WTC11 (cell line): ENCODE measurements at regions not wholly inside any gene's neighbourhood (a gene's known extent, or its start where the extent isn't known, plus 50 kb on each side); places are given as distances from the start of the nearest gene placed in this dataset.

ENCODE experiments used
- ATAC-seq: fragments of 200-7000 bp; cut with Tn5 transposase; 2 replicates; pipeline ENCODE4 v1.10.0; 2021; ENCODE audit warnings: mild to moderate bottlenecking, moderate library complexity
- CTCF ChIA-PET: fragments of 300-600 bp; sonication (Branson Sonifier 250); formaldehyde crosslinking; loops from one replicate; lab custom pipeline; 2021; ENCODE audit warnings: antibody characterized with exemption; lab: Charles Lee
- POLR2A ChIA-PET: fragments of 350-600 bp; sonication (Branson Sonifier 250); formaldehyde crosslinking; loops from one replicate; lab custom pipeline; 2021; ENCODE audit warnings: antibody characterized with exemption; lab: Charles Lee
- DNase-seq: peaks from one replicate; pipeline ENCODE4 v3.0.0; 2021; ENCODE audit warnings: low spot score
- H3K27ac Mint-ChIP-seq: 2 replicates; pipeline ENCODE4 v1.8.0; 2021; ENCODE audit warnings: mixed read lengths
- H3K27me3 Mint-ChIP-seq: 2 replicates; pipeline ENCODE4 v1.8.0; 2021; ENCODE audit warnings: low read depth, mild to moderate bottlenecking, moderate library complexity, mixed read lengths
- H3K36me3 Mint-ChIP-seq: 2 replicates; pipeline ENCODE4 v1.8.0; 2021; ENCODE audit warnings: mixed read lengths
- H3K4me1 Mint-ChIP-seq: 2 replicates; pipeline ENCODE4 v1.8.0; 2022; ENCODE audit warnings: mixed read lengths
- H3K4me3 Mint-ChIP-seq: 2 replicates; pipeline ENCODE4 v1.8.0; 2021; ENCODE audit warnings: mild to moderate bottlenecking, moderate library complexity, mixed read lengths
- H3K9me3 Mint-ChIP-seq: 2 replicates; pipeline ENCODE4 v1.8.0; 2021; ENCODE audit warnings: mixed read lengths
- E2F4 ChIP-seq: sonication (generic); formaldehyde crosslinking; IDR thresholded peaks from 2 replicates; pipeline ENCODE4 v1.8.1; 2022; ENCODE audit warnings: low read depth, mild to moderate bottlenecking, moderate library complexity, missing genetic modification reagents, borderline replicate concordance
- ELF4 ChIP-seq: sonication (generic); formaldehyde crosslinking; IDR thresholded peaks from 2 replicates; pipeline ENCODE4 v1.8.1; 2022; ENCODE audit warnings: low read depth, mild to moderate bottlenecking, moderate library complexity, missing genetic modification reagents
- ERG ChIP-seq: fragments of 250-450 bp; sonication (Bioruptor Pico); IDR thresholded peaks from 2 replicates; pipeline ENCODE4 v1.8.0; 2021; ENCODE audit warnings: mild to moderate bottlenecking
- GRHL2 ChIP-seq: fragments of 250-450 bp; sonication (Bioruptor Pico); IDR thresholded peaks from 2 replicates; pipeline ENCODE4 v1.8.0; 2022; ENCODE audit warnings: mild to moderate bottlenecking, moderate library complexity; ENCODE audit not compliant: insufficient replicate concordance, severe bottlenecking
- GTF2I ChIP-seq: fragments of 250-450 bp; sonication (Bioruptor Pico); conservative IDR thresholded peaks from 2 replicates; pipeline ENCODE4 v1.4.0; 2021; ENCODE audit warnings: mild to moderate bottlenecking
- IRF1 ChIP-seq: sonication (generic); formaldehyde crosslinking; IDR thresholded peaks from 2 replicates; pipeline ENCODE4 v1.8.0; 2023; ENCODE audit warnings: missing genetic modification reagents
- JUN ChIP-seq: sonication (generic); formaldehyde crosslinking; IDR thresholded peaks from 2 replicates; pipeline ENCODE4 v1.8.0; 2023; ENCODE audit warnings: mild to moderate bottlenecking, missing genetic modification reagents
- PREB ChIP-seq: sonication (generic); formaldehyde crosslinking; IDR thresholded peaks from 2 replicates; pipeline ENCODE4 v1.8.1; 2022; ENCODE audit warnings: mild to moderate bottlenecking, missing genetic modification reagents, moderate library complexity, borderline replicate concordance
- PRRX2 ChIP-seq: fragments of 250-450 bp; sonication (Bioruptor Pico); IDR thresholded peaks from 2 replicates; pipeline ENCODE4 v1.8.0; 2021; ENCODE audit warnings: mild to moderate bottlenecking
- RELA ChIP-seq: sonication (generic); formaldehyde crosslinking; IDR thresholded peaks from 2 replicates; pipeline ENCODE4 v1.8.1; 2022; ENCODE audit warnings: missing genetic modification reagents, mild to moderate bottlenecking, borderline replicate concordance
- USF2 ChIP-seq: sonication (generic); formaldehyde crosslinking; IDR thresholded peaks from 2 replicates; pipeline ENCODE4 v1.8.1; 2023; ENCODE audit warnings: mild to moderate bottlenecking, missing genetic modification reagents, moderate library complexity
- ZNF232 ChIP-seq: sonication (generic); formaldehyde crosslinking; IDR thresholded peaks from 2 replicates; pipeline ENCODE4 v1.8.0; 2022; ENCODE audit warnings: mild to moderate bottlenecking, missing genetic modification reagents

GRCh38 chr6:139649128-139649527 is 274.7 kb upstream of the CITED2 start:
- CTCF ChIA-PET, result no interaction called here
- H3K27ac Mint-ChIP-seq, result no peak overlapping the region
- POLR2A ChIA-PET, result no interaction called here

GRCh38 chr6:139648430-139649000 is 274.1 kb upstream of the CITED2 start:
- CTCF ChIA-PET, result no interaction called here
- DNase-seq, result no peak
- no peak overlapping the region for H3K27ac Mint-ChIP-seq
- ATAC-seq, result no peak
- H3K4me3 Mint-ChIP-seq, result no peak overlapping the region
- no peak for TF ChIP-seq GRHL2
- TF ChIP-seq ELF4 (CRISPR knock-in tag), result no peak
- no peak for TF ChIP-seq GTF2I
- no peak for TF ChIP-seq ERG
- no peak for TF ChIP-seq ZNF232 (CRISPR knock-in tag)
- TF ChIP-seq, all 79 proteins: peak for 0
- H3K36me3 Mint-ChIP-seq, result no peaks in the 10 kb centered on the region
- no peaks in the 10 kb centered on the region for H3K27me3 Mint-ChIP-seq
- POLR2A ChIA-PET, result no interaction called here
- peaks cover 10% of the 10 kb centered on the region for H3K4me1 Mint-ChIP-seq
- H3K9me3 Mint-ChIP-seq, result peaks cover 8% of the 10 kb centered on the region; the same call in 1 of the 2 replicates

More at GRCh38 chr6:139649128-139649527, 274.7 kb upstream of the CITED2 start:
- no peak for DNase-seq
- Mint-ChIP-seq H3K9me3 (peaks cover 8% of the 10 kb centered on the region; the same call in 1 of the 2 replicates), H3K36me3 (no peaks in the 10 kb centered on the region)
- no peak for TF ChIP-seq E2F4 (CRISPR knock-in tag)
- TF ChIP-seq, all 79 proteins: peak for 0
- peaks cover 11% of the 10 kb centered on the region for H3K4me1 Mint-ChIP-seq
- no peak overlapping the region for H3K4me3 Mint-ChIP-seq
- ATAC-seq, result no peak
- H3K27me3 Mint-ChIP-seq, result no peaks in the 10 kb centered on the region

- peaks cover 6% of the 10 kb centered on the region for H3K4me1 Mint-ChIP-seq
- ATAC-seq, result no peak
- no peaks in the 10 kb centered on the region for H3K36me3 Mint-ChIP-seq
- no peak for DNase-seq
- no peak overlapping the region for H3K27ac Mint-ChIP-seq
- peaks cover 8% of the 10 kb centered on the region; the same call in 1 of the 2 replicates for H3K9me3 Mint-ChIP-seq
- TF ChIP-seq USF2 (no peak), IRF1 (CRISPR knock-in tag) (no peak), PREB (CRISPR knock-in tag) (no peak)
- CTCF ChIA-PET, result no interaction called here
- H3K27me3 Mint-ChIP-seq, result no peaks in the 10 kb centered on the region
- no peak overlapping the region for H3K4me3 Mint-ChIP-seq
- POLR2A ChIA-PET, result no interaction called here
These were observed 273.4 kb upstream of the CITED2 start for GRCh38 chr6:139647841-139648240.

- CTCF ChIA-PET, result no interaction called here
- Mint-ChIP-seq H3K4me3 (no peak overlapping the region), H3K9me3 (peaks cover 8% of the 10 kb centered on the region; the same call in 1 of the 2 replicates), H3K27me3 (no peaks in the 10 kb centered on the region), H3K27ac (no peak overlapping the region), H3K36me3 (no peaks in the 10 kb centered on the region)
- no peak for ATAC-seq
- TF ChIP-seq JUN (CRISPR knock-in tag) (no peak), PRRX2 (no peak), RELA (no peak)
- TF ChIP-seq, all 79 proteins: peak for 0
- H3K4me1 Mint-ChIP-seq, result peaks cover 6% of the 10 kb centered on the region
- no peak for DNase-seq
- POLR2A ChIA-PET, result no interaction called here
These were observed 272.6 kb upstream of the CITED2 start for GRCh38 chr6:139647016-139647415.
